ENCODE measurements at regions not wholly inside any gene's neighbourhood (a gene's known extent, or its start where the extent isn't known, plus 50 kb on each side); places are given as distances from the start of the nearest gene placed in this dataset.
"Not testable (repeated sequence)": the region's sequence is repeated elsewhere in the genome, so short reads cannot be mapped to it uniquely, and the experiment has no call there.

DNA sequence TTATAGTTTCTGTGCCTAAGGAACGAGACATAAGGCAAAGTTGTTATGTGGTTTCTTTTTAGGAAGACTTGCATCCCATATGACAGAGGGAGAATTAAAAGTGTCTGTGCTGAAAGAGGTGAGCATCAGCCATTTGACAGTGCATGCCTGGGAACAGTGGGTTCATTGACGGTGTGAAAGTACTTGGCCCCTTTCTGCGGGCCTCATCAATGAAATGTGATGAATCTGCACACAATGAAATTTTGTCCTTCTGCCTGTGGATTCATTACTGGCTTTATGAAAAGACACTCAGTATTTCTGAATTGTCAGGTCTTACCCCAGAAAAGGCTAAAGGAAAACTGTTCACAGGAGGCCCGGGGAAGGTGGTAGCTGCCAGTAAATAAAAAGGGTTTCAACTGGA lies 295.8 kb downstream of the FOXO1 start:
- intact Hi-C loops (cut with micrococcal nuclease) (no loop called here), in situ Hi-C loops (cut with MboI) (no loop called here)
- H3K4me3 ChIP-seq, result no peak overlapping the region
- DNase-seq (ENCODE audit: extremely low read depth in 1 of 4, low spot score in 3 of 4), result no peak
- no peaks in the 10 kb centered on the region for H3K36me3 ChIP-seq (ENCODE audit: control insufficient read depth, insufficient read depth, low read length)
- no peak for TF ChIP-seq GTF2F1 (IDR thresholded peaks at IDR 0.05; ENCODE audit: low read depth, low read length)
- no peak for TF ChIP-seq THRAP3 (IDR thresholded peaks at IDR 0.05; ENCODE audit: borderline replicate concordance)
- no peak for TF ChIP-seq E2F6 (IDR thresholded peaks at IDR 0.05; ENCODE audit: borderline replicate concordance in 1 of 2, extremely low read depth in 1 of 2, insufficient read depth in 1 of 2, insufficient read length in 1 of 2, low read depth in 1 of 2, low read length in 1 of 2, poor library complexity in 1 of 2, severe bottlenecking in 1 of 2)
- H3K9me1 ChIP-seq (ENCODE audit: control insufficient read depth, insufficient read depth, low read length), result no peaks in the 10 kb centered on the region
- peaks cover 0 to 1% of the 10 kb centered on the region in 2 experiments; a peak in 3 of 5 replicates for H3K27me3 ChIP-seq (ENCODE audit: control insufficient read depth in 2 of 2, insufficient read depth in 2 of 2, low read length in 2 of 2)
- no peak overlapping the region for H3K9ac ChIP-seq (ENCODE audit: insufficient read depth in 1 of 2, low read depth in 2 of 2, low read length in 2 of 2)
- no peak overlapping the region for H2AFZ ChIP-seq (ENCODE audit: low read depth, low read length)
- no peaks in the 10 kb centered on the region for H4K20me1 ChIP-seq (replicated peaks; ENCODE audit: control insufficient read depth, insufficient read depth, low read length)
- no TSS peak for BruUV-seq (replicated peaks)
- no peak overlapping the region for H3K27ac ChIP-seq (ENCODE audit: extremely low read depth, low read depth, low read length)
- no peaks in the 10 kb centered on the region for H3K4me1 ChIP-seq (replicated peaks in 1 of 2; ENCODE audit: control insufficient read depth in 2 of 2, insufficient read depth in 2 of 2, low read length in 2 of 2)
- H3K79me2 ChIP-seq (ENCODE audit: control insufficient read depth, insufficient read depth, low read length), result no peaks in the 10 kb centered on the region
- FAIRE-seq, result no peak
- H3K4me2 ChIP-seq (ENCODE audit: insufficient read depth, low read length), result no peak overlapping the region
- WGBS (ENCODE audit: insufficient coverage, low coverage, missing lambda C conversion rate), result 3% methylated on average over 4 of the region's 4 CpGs
- H3K9me3 ChIP-seq (replicated peaks; ENCODE audit: control insufficient read depth, insufficient read depth, low read depth, low read length), result no peaks in the 10 kb centered on the region
- CTCF ChIA-PET (ENCODE audit: low intra/inter-chr PET ratio), result no interaction called here
- no peak for ATAC-seq
- POLR2A ChIA-PET, result no interaction called here

DNA sequence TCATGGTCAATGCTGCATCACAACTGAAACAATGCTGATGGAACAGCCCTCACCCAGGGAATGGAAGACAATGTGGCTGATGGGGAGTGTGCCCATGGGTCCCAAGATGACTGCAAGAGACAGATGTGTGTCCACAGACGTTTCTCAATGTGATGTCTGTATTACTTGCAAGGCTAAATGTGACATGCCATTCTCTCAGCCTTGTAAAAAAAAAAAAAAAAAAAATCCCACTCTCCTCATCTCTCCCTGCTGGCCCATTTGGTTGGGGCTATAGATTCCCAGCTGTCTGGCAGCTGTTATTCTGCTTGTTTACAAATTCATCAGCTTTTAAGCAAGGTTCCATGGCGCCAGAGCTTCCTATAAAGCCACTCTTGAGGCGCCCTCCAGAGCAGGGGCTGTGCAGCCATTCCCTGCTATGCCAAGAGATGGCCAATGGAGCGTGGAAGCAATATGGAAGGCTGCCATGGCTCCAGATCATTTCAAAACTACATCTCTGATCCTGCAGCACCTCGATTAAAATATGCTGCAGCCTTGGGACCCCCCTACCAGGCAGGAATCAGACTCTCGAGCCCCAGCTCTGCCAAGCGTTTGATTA lies 294.8 kb downstream of the FOXO1 start:
- H3K4me3 ChIP-seq, result no peak overlapping the region
- H3K9me1 ChIP-seq (ENCODE audit: control insufficient read depth, insufficient read depth, low read length), result no peaks in the 10 kb centered on the region
- no peak overlapping the region for H2AFZ ChIP-seq (ENCODE audit: low read depth, low read length)
- no peaks in the 10 kb centered on the region for H3K9me3 ChIP-seq (replicated peaks; ENCODE audit: control insufficient read depth, insufficient read depth, low read depth, low read length)
- H3K27ac ChIP-seq (ENCODE audit: extremely low read depth, low read depth, low read length), result no peak overlapping the region
- H3K9ac ChIP-seq (ENCODE audit: insufficient read depth in 1 of 2, low read depth in 2 of 2, low read length in 2 of 2), result no peak overlapping the region
- CTCF ChIA-PET (ENCODE audit: low intra/inter-chr PET ratio), result no interaction called here
- POLR2A ChIA-PET, result no interaction called here
- H3K27me3 ChIP-seq (ENCODE audit: control insufficient read depth in 2 of 2, insufficient read depth in 2 of 2, low read length in 2 of 2), result peaks cover 0 to 7% of the 10 kb centered on the region in 2 experiments; a peak in 2 of 5 replicates
- H3K4me2 ChIP-seq (ENCODE audit: insufficient read depth, low read length), result no peak overlapping the region
- H4K20me1 ChIP-seq (replicated peaks; ENCODE audit: control insufficient read depth, insufficient read depth, low read length), result no peaks in the 10 kb centered on the region
- 3% methylated on average over 5 of the region's 7 CpGs for WGBS (ENCODE audit: insufficient coverage, low coverage, missing lambda C conversion rate)
- FAIRE-seq (no peak), DNase-seq (ENCODE audit: extremely low read depth in 1 of 4, low spot score in 3 of 4) (no peak), ATAC-seq (no peak)
- H3K36me3 ChIP-seq (ENCODE audit: control insufficient read depth, insufficient read depth, low read length), result no peaks in the 10 kb centered on the region
- in situ Hi-C loops (cut with MboI), result no loop called here
- BruUV-seq (replicated peaks), result no TSS peak
- no peaks in the 10 kb centered on the region for H3K79me2 ChIP-seq (ENCODE audit: control insufficient read depth, insufficient read depth, low read length)
- TF ChIP-seq MCM5 (IDR thresholded peaks at IDR 0.05; ENCODE audit: low read depth), result no peak
- no peaks in the 10 kb centered on the region for H3K4me1 ChIP-seq (replicated peaks in 1 of 2; ENCODE audit: control insufficient read depth in 2 of 2, insufficient read depth in 2 of 2, low read length in 2 of 2)
- intact Hi-C loops (cut with micrococcal nuclease), result no loop called here

- DNase-seq (ENCODE audit: extremely low read depth in 1 of 4, low spot score in 3 of 4); H3K36me3 ChIP-seq (ENCODE audit: control insufficient read depth, insufficient read depth, low read length); BruUV-seq (replicated peaks); H3K4me1 ChIP-seq (replicated peaks in 1 of 2; ENCODE audit: control insufficient read depth in 2 of 2, insufficient read depth in 2 of 2, low read length in 2 of 2); POLR2A ChIA-PET; in situ Hi-C loops (cut with MboI); H3K4me3 ChIP-seq; FAIRE-seq; H3K9ac ChIP-seq (ENCODE audit: insufficient read depth in 1 of 2, low read depth in 2 of 2, low read length in 2 of 2); CTCF ChIA-PET (ENCODE audit: low intra/inter-chr PET ratio); H3K4me2 ChIP-seq (ENCODE audit: insufficient read depth, low read length); H2AFZ ChIP-seq (ENCODE audit: low read depth, low read length); H3K9me3 ChIP-seq (replicated peaks; ENCODE audit: control insufficient read depth, insufficient read depth, low read depth, low read length); intact Hi-C loops (cut with micrococcal nuclease); H3K79me2 ChIP-seq (ENCODE audit: control insufficient read depth, insufficient read depth, low read length); H3K27ac ChIP-seq (ENCODE audit: extremely low read depth, low read depth, low read length); H4K20me1 ChIP-seq (replicated peaks; ENCODE audit: control insufficient read depth, insufficient read depth, low read length); ATAC-seq; H3K27me3 ChIP-seq (ENCODE audit: control insufficient read depth in 2 of 2, insufficient read depth in 2 of 2, low read length in 2 of 2); H3K9me1 ChIP-seq (ENCODE audit: control insufficient read depth, insufficient read depth, low read length): not testable (repeated sequence)
- WGBS (ENCODE audit: insufficient coverage, low coverage, missing lambda C conversion rate), result 0% methylated on average over 3 of the region's 6 CpGs
These were observed 292.8 kb downstream of the FOXO1 start for GRCh38 chr13:40373608-40374007.
